ENCODE measurements at regions not wholly inside any gene's neighbourhood (a gene's known extent, or its start where the extent isn't known, plus 50 kb on each side); places are given as distances from the start of the nearest gene placed in this dataset.

DNA sequence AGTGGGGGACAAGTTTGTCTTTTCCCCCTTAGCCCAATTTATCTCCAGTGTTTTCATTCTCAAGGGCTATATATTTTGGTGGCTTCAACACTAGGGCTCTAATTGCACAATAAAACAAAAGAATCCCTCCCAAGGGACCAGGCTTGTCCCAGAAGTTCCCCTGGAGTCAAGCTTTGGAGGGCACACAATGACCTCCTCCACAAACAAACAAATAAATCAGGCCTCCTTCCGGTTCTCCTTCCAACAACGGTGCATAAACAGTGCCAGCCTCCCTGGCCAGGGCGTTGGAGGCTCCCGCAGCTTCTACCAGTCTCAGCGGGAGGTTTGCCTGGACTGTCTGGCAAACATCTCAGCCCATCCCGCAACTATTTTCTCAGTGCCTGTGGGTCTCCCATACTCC is 188.0 kb upstream of the FOXF1 start:
- intact Hi-C loops (cut with micrococcal nuclease) = no loop called here
- Histone ChIP-seq H3K4me3 (replicated peaks in 1 of 2; ENCODE audit: low read depth in 1 of 2, low read length in 2 of 2) (no peak overlapping the region), H3K27ac (ENCODE audit: low read depth, low read length) (no peak overlapping the region), H3K9ac (ENCODE audit: low read length) (no peak overlapping the region), H3K36me3 (ENCODE audit: control insufficient read depth in 1 of 2, insufficient read depth in 2 of 2, low read length in 2 of 2) (no peaks in the 10 kb centered on the region), H3K4me1 (ENCODE audit: control insufficient read depth in 1 of 2, insufficient read depth in 2 of 2, low read length in 2 of 2) (no peaks in the 10 kb centered on the region), H4K20me1 (ENCODE audit: insufficient read depth) (no peaks in the 10 kb centered on the region), H3K9me2 (ENCODE audit: insufficient read depth) (no peaks in the 10 kb centered on the region), H2AFZ (ENCODE audit: low read depth, low read length, poor library complexity, severe bottlenecking) (no peak overlapping the region), H3K27me3 (ENCODE audit: insufficient read depth, low read length) (no peaks in the 10 kb centered on the region), H3K4me2 (ENCODE audit: low read length) (no peak overlapping the region), H3K9me3 (ENCODE audit: control insufficient read depth in 1 of 2, insufficient read depth in 1 of 2, low read depth in 1 of 2, low read length in 2 of 2) (peaks cover 0 to 3% of the 10 kb centered on the region in 2 experiments; a peak in 1 of 4 replicates), H3K79me2 (ENCODE audit: insufficient read depth, low read length) (no peaks in the 10 kb centered on the region)
- POLR2A ChIA-PET = no interaction called here
- RAD21 ChIA-PET (ENCODE audit: low non-redundant PET in 1 of 2, low total read pairs in 2 of 2, uncharacterized antibody in 2 of 2, unreplicated experiment in 2 of 2) = no interaction called here
- BruUV-seq (replicated peaks) = no TSS peak
- TF ChIP-seq CEBPB (IDR thresholded peaks at IDR 0.05; ENCODE audit: low read depth) = no peak
- no peak for TF ChIP-seq JUND (IDR thresholded peaks at IDR 0.05)
- TF ChIP-seq, protein P1, sequence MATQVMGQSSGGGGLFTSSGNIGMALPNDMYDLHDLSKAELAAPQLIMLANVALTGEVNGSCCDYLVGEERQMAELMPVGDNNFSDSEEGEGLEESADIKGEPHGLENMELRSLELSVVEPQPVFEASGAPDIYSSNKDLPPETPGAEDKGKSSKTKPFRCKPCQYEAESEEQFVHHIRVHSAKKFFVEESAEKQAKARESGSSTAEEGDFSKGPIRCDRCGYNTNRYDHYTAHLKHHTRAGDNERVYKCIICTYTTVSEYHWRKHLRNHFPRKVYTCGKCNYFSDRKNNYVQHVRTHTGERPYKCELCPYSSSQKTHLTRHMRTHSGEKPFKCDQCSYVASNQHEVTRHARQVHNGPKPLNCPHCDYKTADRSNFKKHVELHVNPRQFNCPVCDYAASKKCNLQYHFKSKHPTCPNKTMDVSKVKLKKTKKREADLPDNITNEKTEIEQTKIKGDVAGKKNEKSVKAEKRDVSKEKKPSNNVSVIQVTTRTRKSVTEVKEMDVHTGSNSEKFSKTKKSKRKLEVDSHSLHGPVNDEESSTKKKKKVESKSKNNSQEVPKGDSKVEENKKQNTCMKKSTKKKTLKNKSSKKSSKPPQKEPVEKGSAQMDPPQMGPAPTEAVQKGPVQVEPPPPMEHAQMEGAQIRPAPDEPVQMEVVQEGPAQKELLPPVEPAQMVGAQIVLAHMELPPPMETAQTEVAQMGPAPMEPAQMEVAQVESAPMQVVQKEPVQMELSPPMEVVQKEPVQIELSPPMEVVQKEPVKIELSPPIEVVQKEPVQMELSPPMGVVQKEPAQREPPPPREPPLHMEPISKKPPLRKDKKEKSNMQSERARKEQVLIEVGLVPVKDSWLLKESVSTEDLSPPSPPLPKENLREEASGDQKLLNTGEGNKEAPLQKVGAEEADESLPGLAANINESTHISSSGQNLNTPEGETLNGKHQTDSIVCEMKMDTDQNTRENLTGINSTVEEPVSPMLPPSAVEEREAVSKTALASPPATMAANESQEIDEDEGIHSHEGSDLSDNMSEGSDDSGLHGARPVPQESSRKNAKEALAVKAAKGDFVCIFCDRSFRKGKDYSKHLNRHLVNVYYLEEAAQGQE (IDR thresholded peaks at IDR 0.05; ENCODE audit: low read depth) = no peak
- no peak for TF ChIP-seq SIN3A (IDR thresholded peaks at IDR 0.05; ENCODE audit: low read depth)
- TF ChIP-seq EZH2 (IDR thresholded peaks at IDR 0.05) = no peak
- TF ChIP-seq, protein P2, sequence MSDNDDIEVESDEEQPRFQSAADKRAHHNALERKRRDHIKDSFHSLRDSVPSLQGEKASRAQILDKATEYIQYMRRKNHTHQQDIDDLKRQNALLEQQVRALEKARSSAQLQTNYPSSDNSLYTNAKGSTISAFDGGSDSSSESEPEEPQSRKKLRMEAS (IDR thresholded peaks at IDR 0.05) = no peak
- TF ChIP-seq ZFX (IDR thresholded peaks at IDR 0.05) = no peak
- no peak for TF ChIP-seq ELF1 (IDR thresholded peaks at IDR 0.05; ENCODE audit: borderline replicate concordance, low read depth)
- TF ChIP-seq EGR1 (IDR thresholded peaks at IDR 0.05; ENCODE audit: low read depth) = no peak
- TF ChIP-seq, protein P3, sequence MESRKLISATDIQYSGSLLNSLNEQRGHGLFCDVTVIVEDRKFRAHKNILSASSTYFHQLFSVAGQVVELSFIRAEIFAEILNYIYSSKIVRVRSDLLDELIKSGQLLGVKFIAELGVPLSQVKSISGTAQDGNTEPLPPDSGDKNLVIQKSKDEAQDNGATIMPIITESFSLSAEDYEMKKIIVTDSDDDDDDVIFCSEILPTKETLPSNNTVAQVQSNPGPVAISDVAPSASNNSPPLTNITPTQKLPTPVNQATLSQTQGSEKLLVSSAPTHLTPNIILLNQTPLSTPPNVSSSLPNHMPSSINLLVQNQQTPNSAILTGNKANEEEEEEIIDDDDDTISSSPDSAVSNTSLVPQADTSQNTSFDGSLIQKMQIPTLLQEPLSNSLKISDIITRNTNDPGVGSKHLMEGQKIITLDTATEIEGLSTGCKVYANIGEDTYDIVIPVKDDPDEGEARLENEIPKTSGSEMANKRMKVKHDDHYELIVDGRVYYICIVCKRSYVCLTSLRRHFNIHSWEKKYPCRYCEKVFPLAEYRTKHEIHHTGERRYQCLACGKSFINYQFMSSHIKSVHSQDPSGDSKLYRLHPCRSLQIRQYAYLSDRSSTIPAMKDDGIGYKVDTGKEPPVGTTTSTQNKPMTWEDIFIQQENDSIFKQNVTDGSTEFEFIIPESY (IDR thresholded peaks at IDR 0.05; ENCODE audit: extremely low read depth, insufficient replicate concordance, low read length) = no peak
- TF ChIP-seq, protein P4, sequence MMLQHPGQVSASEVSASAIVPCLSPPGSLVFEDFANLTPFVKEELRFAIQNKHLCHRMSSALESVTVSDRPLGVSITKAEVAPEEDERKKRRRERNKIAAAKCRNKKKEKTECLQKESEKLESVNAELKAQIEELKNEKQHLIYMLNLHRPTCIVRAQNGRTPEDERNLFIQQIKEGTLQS (IDR thresholded peaks at IDR 0.05) = no peak
- no peak for TF ChIP-seq EZH2phosphoT487 (IDR thresholded peaks at IDR 0.05; ENCODE audit: borderline replicate concordance)
- ATAC-seq (no peak; the same call in 1 of the 2 replicates), DNase-seq (ENCODE audit: low read depth, low spot score) (no peak)
- CTCF ChIA-PET = no interaction called here
